ENCODE measurements at regions not wholly inside any gene's neighbourhood (a gene's known extent, or its start where the extent isn't known, plus 50 kb on each side); places are given as distances from the start of the nearest gene placed in this dataset.

DNA sequence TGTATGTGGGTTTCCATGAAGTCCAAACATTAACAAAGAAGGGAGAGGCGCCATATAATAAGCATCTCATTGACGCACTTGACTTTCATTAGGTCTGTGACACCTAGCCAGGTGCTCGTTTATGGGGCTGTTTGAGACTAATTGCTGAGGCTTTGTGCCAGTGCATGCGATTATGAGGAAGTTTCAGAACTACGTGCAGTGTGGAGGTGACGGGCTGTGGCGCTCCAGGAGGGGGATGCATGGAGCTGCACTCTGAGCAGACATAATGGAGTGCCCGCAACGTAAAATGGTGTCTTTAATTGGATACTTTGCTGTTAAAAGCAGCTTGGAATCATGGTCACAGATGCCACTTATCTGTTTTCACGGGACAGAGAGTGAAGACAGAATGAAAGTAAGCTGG lies 223.2 kb downstream of the FGF9 start:
- TF ChIP-seq, protein P1, sequence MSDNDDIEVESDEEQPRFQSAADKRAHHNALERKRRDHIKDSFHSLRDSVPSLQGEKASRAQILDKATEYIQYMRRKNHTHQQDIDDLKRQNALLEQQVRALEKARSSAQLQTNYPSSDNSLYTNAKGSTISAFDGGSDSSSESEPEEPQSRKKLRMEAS (IDR thresholded peaks at IDR 0.05; ENCODE audit: low read depth): no peak
- TF ChIP-seq, protein P2, sequence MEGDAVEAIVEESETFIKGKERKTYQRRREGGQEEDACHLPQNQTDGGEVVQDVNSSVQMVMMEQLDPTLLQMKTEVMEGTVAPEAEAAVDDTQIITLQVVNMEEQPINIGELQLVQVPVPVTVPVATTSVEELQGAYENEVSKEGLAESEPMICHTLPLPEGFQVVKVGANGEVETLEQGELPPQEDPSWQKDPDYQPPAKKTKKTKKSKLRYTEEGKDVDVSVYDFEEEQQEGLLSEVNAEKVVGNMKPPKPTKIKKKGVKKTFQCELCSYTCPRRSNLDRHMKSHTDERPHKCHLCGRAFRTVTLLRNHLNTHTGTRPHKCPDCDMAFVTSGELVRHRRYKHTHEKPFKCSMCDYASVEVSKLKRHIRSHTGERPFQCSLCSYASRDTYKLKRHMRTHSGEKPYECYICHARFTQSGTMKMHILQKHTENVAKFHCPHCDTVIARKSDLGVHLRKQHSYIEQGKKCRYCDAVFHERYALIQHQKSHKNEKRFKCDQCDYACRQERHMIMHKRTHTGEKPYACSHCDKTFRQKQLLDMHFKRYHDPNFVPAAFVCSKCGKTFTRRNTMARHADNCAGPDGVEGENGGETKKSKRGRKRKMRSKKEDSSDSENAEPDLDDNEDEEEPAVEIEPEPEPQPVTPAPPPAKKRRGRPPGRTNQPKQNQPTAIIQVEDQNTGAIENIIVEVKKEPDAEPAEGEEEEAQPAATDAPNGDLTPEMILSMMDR (IDR thresholded peaks at IDR 0.05): no peak
- TF ChIP-seq RAD21 (IDR thresholded peaks at IDR 0.05; ENCODE audit: low read length) (no peak), MXI1 (IDR thresholded peaks at IDR 0.05; ENCODE audit: low read depth, low read length) (no peak), POLR2AphosphoS5 (IDR thresholded peaks at IDR 0.05; ENCODE audit: low read depth, low read length) (no peak), EP300 (IDR thresholded peaks at IDR 0.05; ENCODE audit: borderline replicate concordance in 1 of 2, low read depth in 1 of 2, low read length in 1 of 2) (no peak), EZH2phosphoT487 (IDR thresholded peaks at IDR 0.05; ENCODE audit: borderline replicate concordance, low read depth) (no peak), YY1 (IDR thresholded peaks at IDR 0.05; ENCODE audit: low read depth) (no peak), GABPA (IDR thresholded peaks at IDR 0.05; ENCODE audit: low read depth) (no peak)
- TF ChIP-seq, protein P3, sequence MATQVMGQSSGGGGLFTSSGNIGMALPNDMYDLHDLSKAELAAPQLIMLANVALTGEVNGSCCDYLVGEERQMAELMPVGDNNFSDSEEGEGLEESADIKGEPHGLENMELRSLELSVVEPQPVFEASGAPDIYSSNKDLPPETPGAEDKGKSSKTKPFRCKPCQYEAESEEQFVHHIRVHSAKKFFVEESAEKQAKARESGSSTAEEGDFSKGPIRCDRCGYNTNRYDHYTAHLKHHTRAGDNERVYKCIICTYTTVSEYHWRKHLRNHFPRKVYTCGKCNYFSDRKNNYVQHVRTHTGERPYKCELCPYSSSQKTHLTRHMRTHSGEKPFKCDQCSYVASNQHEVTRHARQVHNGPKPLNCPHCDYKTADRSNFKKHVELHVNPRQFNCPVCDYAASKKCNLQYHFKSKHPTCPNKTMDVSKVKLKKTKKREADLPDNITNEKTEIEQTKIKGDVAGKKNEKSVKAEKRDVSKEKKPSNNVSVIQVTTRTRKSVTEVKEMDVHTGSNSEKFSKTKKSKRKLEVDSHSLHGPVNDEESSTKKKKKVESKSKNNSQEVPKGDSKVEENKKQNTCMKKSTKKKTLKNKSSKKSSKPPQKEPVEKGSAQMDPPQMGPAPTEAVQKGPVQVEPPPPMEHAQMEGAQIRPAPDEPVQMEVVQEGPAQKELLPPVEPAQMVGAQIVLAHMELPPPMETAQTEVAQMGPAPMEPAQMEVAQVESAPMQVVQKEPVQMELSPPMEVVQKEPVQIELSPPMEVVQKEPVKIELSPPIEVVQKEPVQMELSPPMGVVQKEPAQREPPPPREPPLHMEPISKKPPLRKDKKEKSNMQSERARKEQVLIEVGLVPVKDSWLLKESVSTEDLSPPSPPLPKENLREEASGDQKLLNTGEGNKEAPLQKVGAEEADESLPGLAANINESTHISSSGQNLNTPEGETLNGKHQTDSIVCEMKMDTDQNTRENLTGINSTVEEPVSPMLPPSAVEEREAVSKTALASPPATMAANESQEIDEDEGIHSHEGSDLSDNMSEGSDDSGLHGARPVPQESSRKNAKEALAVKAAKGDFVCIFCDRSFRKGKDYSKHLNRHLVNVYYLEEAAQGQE (IDR thresholded peaks at IDR 0.05; ENCODE audit: low read depth, low read length): no peak

All from SK-N-SH (cell line).